ENCODE measurements at regions not wholly inside any gene's neighbourhood (a gene's known extent, or its start where the extent isn't known, plus 50 kb on each side); places are given as distances from the start of the nearest gene placed in this dataset.

DNA sequence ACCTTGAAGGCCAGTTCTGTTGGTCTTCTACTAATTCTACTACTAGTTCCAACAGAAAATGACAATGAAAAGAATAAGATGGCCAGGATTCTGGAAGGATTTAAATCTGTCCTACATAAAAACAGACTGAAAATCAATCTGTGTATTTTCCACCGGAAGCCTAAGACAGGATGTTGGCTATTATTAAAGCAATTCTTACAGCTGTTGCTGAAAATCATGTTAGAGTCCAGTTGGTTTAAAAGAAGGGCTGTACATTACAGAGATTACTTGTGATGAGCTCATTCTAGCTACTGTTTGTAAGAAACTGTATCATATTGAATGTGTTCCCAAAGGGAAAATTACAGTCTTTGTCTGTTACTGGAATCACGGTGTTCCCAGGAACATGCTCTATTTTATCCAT lies 54.8 kb upstream of the MAGEB16 start:
- TF ChIP-seq, protein P1, sequence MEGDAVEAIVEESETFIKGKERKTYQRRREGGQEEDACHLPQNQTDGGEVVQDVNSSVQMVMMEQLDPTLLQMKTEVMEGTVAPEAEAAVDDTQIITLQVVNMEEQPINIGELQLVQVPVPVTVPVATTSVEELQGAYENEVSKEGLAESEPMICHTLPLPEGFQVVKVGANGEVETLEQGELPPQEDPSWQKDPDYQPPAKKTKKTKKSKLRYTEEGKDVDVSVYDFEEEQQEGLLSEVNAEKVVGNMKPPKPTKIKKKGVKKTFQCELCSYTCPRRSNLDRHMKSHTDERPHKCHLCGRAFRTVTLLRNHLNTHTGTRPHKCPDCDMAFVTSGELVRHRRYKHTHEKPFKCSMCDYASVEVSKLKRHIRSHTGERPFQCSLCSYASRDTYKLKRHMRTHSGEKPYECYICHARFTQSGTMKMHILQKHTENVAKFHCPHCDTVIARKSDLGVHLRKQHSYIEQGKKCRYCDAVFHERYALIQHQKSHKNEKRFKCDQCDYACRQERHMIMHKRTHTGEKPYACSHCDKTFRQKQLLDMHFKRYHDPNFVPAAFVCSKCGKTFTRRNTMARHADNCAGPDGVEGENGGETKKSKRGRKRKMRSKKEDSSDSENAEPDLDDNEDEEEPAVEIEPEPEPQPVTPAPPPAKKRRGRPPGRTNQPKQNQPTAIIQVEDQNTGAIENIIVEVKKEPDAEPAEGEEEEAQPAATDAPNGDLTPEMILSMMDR (IDR thresholded peaks at IDR 0.05), result no peak
- TF ChIP-seq, protein P2, sequence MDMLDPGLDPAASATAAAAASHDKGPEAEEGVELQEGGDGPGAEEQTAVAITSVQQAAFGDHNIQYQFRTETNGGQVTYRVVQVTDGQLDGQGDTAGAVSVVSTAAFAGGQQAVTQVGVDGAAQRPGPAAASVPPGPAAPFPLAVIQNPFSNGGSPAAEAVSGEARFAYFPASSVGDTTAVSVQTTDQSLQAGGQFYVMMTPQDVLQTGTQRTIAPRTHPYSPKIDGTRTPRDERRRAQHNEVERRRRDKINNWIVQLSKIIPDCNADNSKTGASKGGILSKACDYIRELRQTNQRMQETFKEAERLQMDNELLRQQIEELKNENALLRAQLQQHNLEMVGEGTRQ (CRISPR knock-in tag; IDR thresholded peaks at IDR 0.05), result no peak
- TF ChIP-seq, protein P3, sequence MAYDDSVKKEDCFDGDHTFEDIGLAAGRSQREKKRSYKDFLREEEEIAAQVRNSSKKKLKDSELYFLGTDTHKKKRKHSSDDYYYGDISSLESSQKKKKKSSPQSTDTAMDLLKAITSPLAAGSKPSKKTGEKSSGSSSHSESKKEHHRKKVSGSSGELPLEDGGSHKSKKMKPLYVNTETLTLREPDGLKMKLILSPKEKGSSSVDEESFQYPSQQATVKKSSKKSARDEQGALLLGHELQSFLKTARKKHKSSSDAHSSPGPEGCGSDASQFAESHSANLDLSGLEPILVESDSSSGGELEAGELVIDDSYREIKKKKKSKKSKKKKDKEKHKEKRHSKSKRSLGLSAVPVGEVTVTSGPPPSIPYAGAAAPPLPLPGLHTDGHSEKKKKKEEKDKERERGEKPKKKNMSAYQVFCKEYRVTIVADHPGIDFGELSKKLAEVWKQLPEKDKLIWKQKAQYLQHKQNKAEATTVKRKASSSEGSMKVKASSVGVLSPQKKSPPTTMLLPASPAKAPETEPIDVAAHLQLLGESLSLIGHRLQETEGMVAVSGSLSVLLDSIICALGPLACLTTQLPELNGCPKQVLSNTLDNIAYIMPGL (CRISPR knock-in tag; IDR thresholded peaks at IDR 0.05), result no peak
- TF ChIP-seq GABPB1 (CRISPR knock-in tag; IDR thresholded peaks at IDR 0.05) (no peak), ZNF416 (CRISPR knock-in tag; IDR thresholded peaks at IDR 0.05) (no peak)
- TF ChIP-seq, protein P4, sequence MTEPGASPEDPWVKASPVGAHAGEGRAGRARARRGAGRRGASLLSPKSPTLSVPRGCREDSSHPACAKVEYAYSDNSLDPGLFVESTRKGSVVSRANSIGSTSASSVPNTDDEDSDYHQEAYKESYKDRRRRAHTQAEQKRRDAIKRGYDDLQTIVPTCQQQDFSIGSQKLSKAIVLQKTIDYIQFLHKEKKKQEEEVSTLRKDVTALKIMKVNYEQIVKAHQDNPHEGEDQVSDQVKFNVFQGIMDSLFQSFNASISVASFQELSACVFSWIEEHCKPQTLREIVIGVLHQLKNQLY (CRISPR knock-in tag; IDR thresholded peaks at IDR 0.05), result no peak
- TF ChIP-seq, protein P5, sequence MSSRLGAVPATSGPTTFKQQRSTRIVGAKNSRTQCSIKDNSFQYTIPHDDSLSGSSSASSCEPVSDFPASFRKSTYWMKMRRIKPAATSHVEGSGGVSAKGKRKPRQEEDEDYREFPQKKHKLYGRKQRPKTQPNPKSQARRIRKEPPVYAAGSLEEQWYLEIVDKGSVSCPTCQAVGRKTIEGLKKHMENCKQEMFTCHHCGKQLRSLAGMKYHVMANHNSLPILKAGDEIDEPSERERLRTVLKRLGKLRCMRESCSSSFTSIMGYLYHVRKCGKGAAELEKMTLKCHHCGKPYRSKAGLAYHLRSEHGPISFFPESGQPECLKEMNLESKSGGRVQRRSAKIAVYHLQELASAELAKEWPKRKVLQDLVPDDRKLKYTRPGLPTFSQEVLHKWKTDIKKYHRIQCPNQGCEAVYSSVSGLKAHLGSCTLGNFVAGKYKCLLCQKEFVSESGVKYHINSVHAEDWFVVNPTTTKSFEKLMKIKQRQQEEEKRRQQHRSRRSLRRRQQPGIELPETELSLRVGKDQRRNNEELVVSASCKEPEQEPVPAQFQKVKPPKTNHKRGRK (CRISPR knock-in tag; IDR thresholded peaks at IDR 0.05; ENCODE audit: borderline replicate concordance), result no peak
- TF ChIP-seq, protein P6, sequence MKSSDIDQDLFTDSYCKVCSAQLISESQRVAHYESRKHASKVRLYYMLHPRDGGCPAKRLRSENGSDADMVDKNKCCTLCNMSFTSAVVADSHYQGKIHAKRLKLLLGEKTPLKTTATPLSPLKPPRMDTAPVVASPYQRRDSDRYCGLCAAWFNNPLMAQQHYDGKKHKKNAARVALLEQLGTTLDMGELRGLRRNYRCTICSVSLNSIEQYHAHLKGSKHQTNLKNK (CRISPR knock-in tag; IDR thresholded peaks at IDR 0.05), result no peak
- TF ChIP-seq, protein P7, sequence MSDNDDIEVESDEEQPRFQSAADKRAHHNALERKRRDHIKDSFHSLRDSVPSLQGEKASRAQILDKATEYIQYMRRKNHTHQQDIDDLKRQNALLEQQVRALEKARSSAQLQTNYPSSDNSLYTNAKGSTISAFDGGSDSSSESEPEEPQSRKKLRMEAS (CRISPR knock-in tag; IDR thresholded peaks at IDR 0.05), result no peak
- TF ChIP-seq, protein P8, sequence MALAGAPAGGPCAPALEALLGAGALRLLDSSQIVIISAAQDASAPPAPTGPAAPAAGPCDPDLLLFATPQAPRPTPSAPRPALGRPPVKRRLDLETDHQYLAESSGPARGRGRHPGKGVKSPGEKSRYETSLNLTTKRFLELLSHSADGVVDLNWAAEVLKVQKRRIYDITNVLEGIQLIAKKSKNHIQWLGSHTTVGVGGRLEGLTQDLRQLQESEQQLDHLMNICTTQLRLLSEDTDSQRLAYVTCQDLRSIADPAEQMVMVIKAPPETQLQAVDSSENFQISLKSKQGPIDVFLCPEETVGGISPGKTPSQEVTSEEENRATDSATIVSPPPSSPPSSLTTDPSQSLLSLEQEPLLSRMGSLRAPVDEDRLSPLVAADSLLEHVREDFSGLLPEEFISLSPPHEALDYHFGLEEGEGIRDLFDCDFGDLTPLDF (CRISPR knock-in tag; IDR thresholded peaks at IDR 0.05), result no peak
